ENCODE measurements at regions not wholly inside any gene's neighbourhood (a gene's known extent, or its start where the extent isn't known, plus 50 kb on each side); places are given as distances from the start of the nearest gene placed in this dataset.

DNA sequence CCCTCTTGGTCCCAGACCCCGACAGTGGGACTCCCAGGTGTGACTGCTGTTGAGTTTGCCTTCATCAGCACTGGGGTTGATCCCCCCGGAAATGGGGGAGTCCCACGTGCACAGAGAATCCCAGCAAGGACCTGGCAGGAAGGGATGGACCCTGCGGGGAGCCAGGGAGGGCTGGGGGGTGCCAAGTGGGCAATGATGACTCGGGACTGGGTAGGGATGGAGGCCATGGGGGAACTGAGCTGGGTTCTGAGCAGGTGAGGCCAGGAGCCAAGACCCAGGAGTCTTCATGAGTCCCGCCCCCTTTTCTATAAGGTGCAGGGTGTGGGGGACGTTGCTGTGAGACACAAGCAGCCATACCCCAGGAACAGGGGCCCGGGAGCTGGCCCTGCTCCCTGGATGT is 103.8 kb downstream of the CRYAA start:
- TF ChIP-seq, protein P1, sequence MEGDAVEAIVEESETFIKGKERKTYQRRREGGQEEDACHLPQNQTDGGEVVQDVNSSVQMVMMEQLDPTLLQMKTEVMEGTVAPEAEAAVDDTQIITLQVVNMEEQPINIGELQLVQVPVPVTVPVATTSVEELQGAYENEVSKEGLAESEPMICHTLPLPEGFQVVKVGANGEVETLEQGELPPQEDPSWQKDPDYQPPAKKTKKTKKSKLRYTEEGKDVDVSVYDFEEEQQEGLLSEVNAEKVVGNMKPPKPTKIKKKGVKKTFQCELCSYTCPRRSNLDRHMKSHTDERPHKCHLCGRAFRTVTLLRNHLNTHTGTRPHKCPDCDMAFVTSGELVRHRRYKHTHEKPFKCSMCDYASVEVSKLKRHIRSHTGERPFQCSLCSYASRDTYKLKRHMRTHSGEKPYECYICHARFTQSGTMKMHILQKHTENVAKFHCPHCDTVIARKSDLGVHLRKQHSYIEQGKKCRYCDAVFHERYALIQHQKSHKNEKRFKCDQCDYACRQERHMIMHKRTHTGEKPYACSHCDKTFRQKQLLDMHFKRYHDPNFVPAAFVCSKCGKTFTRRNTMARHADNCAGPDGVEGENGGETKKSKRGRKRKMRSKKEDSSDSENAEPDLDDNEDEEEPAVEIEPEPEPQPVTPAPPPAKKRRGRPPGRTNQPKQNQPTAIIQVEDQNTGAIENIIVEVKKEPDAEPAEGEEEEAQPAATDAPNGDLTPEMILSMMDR (IDR thresholded peaks at IDR 0.05) = no peak
- no peak for TF ChIP-seq POLR2A (IDR thresholded peaks at IDR 0.05)

Data from uterus (tissue), 2 donors.